Right lobe of liver (tissue), 6 donors: ENCODE measurements at regions not wholly inside any gene's neighbourhood (a gene's known extent, or its start where the extent isn't known, plus 50 kb on each side); places are given as distances from the start of the nearest gene placed in this dataset.
"Not testable (repeated sequence)": the region's sequence is repeated elsewhere in the genome, so short reads cannot be mapped to it uniquely, and the experiment has no call there.

ENCODE experiments used
- ATAC-seq, 4 donors: fragments of 200-7000 bp; cut with Tn5 transposase; one replicate each; pipeline ENCODE4 v1.9.1; 2020; ENCODE audit warnings: mild to moderate bottlenecking in 4 of 4, moderate library complexity in 4 of 4
- DNase-seq, 3 donors: peaks; one replicate each; pipeline ENCODE4 v3.0.0-alpha.2; 2020
- H3K27ac ChIP-seq, 3 donors: fragments of 200-600 bp; one replicate each; pipeline ENCODE4 v1.8.0; 2022
- H3K27me3 ChIP-seq, 2 donors: fragments of 200-600 bp; one replicate each; pipeline ENCODE4 v1.8.0; 2022
- H3K36me3 ChIP-seq, 4 donors: fragments of 200-600 bp; sonication (generic) in 1 of 4; one replicate each; pipeline versions ENCODE4 v1.5.1 to v1.8.0; 2017 to 2022; ENCODE audit warnings: control low read depth in 1 of 4
- H3K4me1 ChIP-seq, 4 donors: fragments of 200-600 bp; sonication (generic) in 1 of 4; one replicate each; pipeline versions ENCODE4 v1.5.1 to v1.8.0; 2017 to 2022; ENCODE audit warnings: control low read depth in 1 of 4
- H3K4me3 ChIP-seq, 3 donors: fragments of 200-600 bp; one replicate each; pipeline ENCODE4 v1.8.0; 2022
- H3K9me3 ChIP-seq, 4 donors: fragments of 200-600 bp; sonication (generic) in 1 of 4; one replicate each; pipeline versions ENCODE4 v1.5.1 to v1.8.0; 2017 to 2022; ENCODE audit warnings: control low read depth in 1 of 4
- CTCF ChIP-seq, 4 donors: fragments of 200-600 bp in 3 of 4; fragments of 450-650 bp in 1 of 4; IDR thresholded peaks; one replicate each; pipeline versions ENCODE4 v1.5.1 to v1.8.0; 2016 to 2022; ENCODE audit warnings: antibody characterized with exemption in 4 of 4, mild to moderate bottlenecking in 2 of 4
- POLR2A ChIP-seq: fragments of 450-650 bp; IDR thresholded peaks from one replicate; pipeline ENCODE4 v1.6.1; 2017; ENCODE audit warnings: antibody characterized with exemption, mild to moderate bottlenecking
- WGBS: methylation state at CpG from one replicate; pipeline ENCODE4 v1.1.6; 2018; ENCODE audit warnings: low coverage, low lambda C conversion rate; ENCODE audit not compliant: insufficient coverage; ENCODE audit errors: missing lambda C conversion rate; 5-methylcytosine and 5-hydroxymethylcytosine counted together
- intact Hi-C, 2 donors: fragments of 100-400 bp; cut with DNase I; formaldehyde crosslinking; loops; one replicate each; pipeline versions ENCODE4 v1.11.2 to v1.14.1; 2022
- donor health status: DM: no; HTN: yes; CAD: no.
- donor health status: DM: no; HTN: no; CAD: no.
- donor health status: DM: no; HTN: no; CAD: no.
- donor health status: DM: no; HTN: yes; CAD: no.
- donor health status: DM: no; HTN: yes; CAD: no.

GRCh38 chr6:14772188-14772587, 473.7 kb upstream of the JARID2 start:
- no peak for DNase-seq
- Histone ChIP-seq H3K36me3 (no peaks in the 10 kb centered on the region), H3K27me3 (no peaks in the 10 kb centered on the region), H3K4me3 (no peak overlapping the region), H3K27ac (no peak overlapping the region), H3K9me3 (no peaks in the 10 kb centered on the region), H3K4me1 (peaks cover 0 to 8% (median 0%) of the 10 kb centered on the region in 4 donors)
- TF ChIP-seq CTCF (IDR thresholded peaks at IDR 0.05) (no peak), POLR2A (no peak)
- ATAC-seq = no peak
- WGBS = 72% methylated on average over 7 of the region's 7 CpGs
- intact Hi-C loops = no loop called here

GRCh38 chr6:14775528-14775927, 470.3 kb upstream of the JARID2 start:
- 50% methylated on average over 1 of the region's 1 CpG for WGBS
- no peaks in the 10 kb centered on the region for H3K27me3 ChIP-seq
- H3K4me3 ChIP-seq = no peak overlapping the region
- H3K36me3 ChIP-seq = no peaks in the 10 kb centered on the region
- intact Hi-C loops = no loop called here
- H3K27ac ChIP-seq = no peak overlapping the region
- TF ChIP-seq POLR2A (no peak), CTCF (IDR thresholded peaks at IDR 0.05) (no peak)
- no peak for DNase-seq
- H3K9me3 ChIP-seq = no peaks in the 10 kb centered on the region
- ATAC-seq = peak; percentile 75 to 91 (median 80)
- peaks cover 0 to 8% (median 0%) of the 10 kb centered on the region in 4 donors for H3K4me1 ChIP-seq

- WGBS = 90% methylated on average over 3 of the region's 3 CpGs
Observed at GRCh38 chr6:14776307-14776706, 469.6 kb upstream of the JARID2 start.

GRCh38 chr6:14781772-14782525, 463.9 kb upstream of the JARID2 start:
- intact Hi-C loops = no loop called here
- no peak for DNase-seq
- no peak overlapping the region for H3K4me3 ChIP-seq
- H3K9me3 ChIP-seq = no peaks in the 10 kb centered on the region
- no peaks in the 10 kb centered on the region for H3K36me3 ChIP-seq
- no peak overlapping the region for H3K27ac ChIP-seq
- ATAC-seq = no peak
- H3K4me1 ChIP-seq = no peaks in the 10 kb centered on the region
- 77% methylated on average over 10 of the region's 12 CpGs for WGBS
- TF ChIP-seq POLR2A = no peak
- no peak for TF ChIP-seq CTCF (IDR thresholded peaks at IDR 0.05)
- no peaks in the 10 kb centered on the region for H3K27me3 ChIP-seq

More at GRCh38 chr6:14776307-14776706, 469.6 kb upstream of the JARID2 start:
- Histone ChIP-seq H3K4me1 (peaks cover 0 to 8% (median 0%) of the 10 kb centered on the region in 4 donors), H3K9me3 (no peaks in the 10 kb centered on the region), H3K36me3 (no peaks in the 10 kb centered on the region), H3K27ac (no peak overlapping the region), H3K4me3 (no peak overlapping the region), H3K27me3 (no peaks in the 10 kb centered on the region)
- no peak for DNase-seq
- no peak for TF ChIP-seq CTCF (IDR thresholded peaks at IDR 0.05)
- TF ChIP-seq POLR2A = no peak
- ATAC-seq = no peak
- intact Hi-C loops = no loop called here

- WGBS = 82% methylated on average over 4 of the region's 10 CpGs
- intact Hi-C loops = not testable (repeated sequence)
Observed at GRCh38 chr6:14782921-14783464, 462.9 kb upstream of the JARID2 start.

More at GRCh38 chr6:14782921-14783464, 462.9 kb upstream of the JARID2 start:
- H3K4me3 ChIP-seq, H3K27ac ChIP-seq, H3K27me3 ChIP-seq, H3K9me3 ChIP-seq, H3K36me3 ChIP-seq, DNase-seq, H3K4me1 ChIP-seq, ATAC-seq: not testable (repeated sequence)
